PC-3 (cell line): ENCODE measurements at regions not wholly inside any gene's neighbourhood (a gene's known extent, or its start where the extent isn't known, plus 50 kb on each side); places are given as distances from the start of the nearest gene placed in this dataset.

ENCODE experiments used
- ATAC-seq: fragments of 200-7000 bp; cut with Tn5 transposase; 2 replicates; pipeline ENCODE4 v1.9.1; 2020; ENCODE audit warnings: mild to moderate bottlenecking, moderate library complexity
- BruUV-seq: library from RNA; stranded (reverse); fragments of 400-500 nt; replicated peaks from 2 replicates; lab custom pipeline; 2021; lab: Mats Ljungman, UMichigan
- CTCF ChIA-PET: fragments of 300-600 bp; sonication (Branson Sonifier 250); formaldehyde crosslinking; loops from one replicate; lab custom pipeline; 2022; ENCODE audit warnings: antibody characterized with exemption; lab: Charles Lee
- POLR2A ChIA-PET: fragments of 300-600 bp; sonication (Branson Sonifier 250); formaldehyde crosslinking; loops from one replicate; lab custom pipeline; 2022; ENCODE audit warnings: antibody characterized with exemption; ENCODE audit not compliant: unreplicated experiment; lab: Charles Lee
- DNase-seq: peaks from one replicate; pipeline ENCODE4 v3.0.0-alpha.2; 2015
- H2AFZ ChIP-seq: fragments of 300-600 bp; sonication (generic); 2 replicates; pipeline ENCODE4 v1.6.0; 2016; ENCODE audit warnings: antibody characterized with exemption, low read length
- H3F3A ChIP-seq: fragments of 300-600 bp; sonication (generic); one replicate; pipeline ENCODE4 v1.6.0; 2017; ENCODE audit warnings: antibody characterized with exemption, low read length, control low read depth, mild to moderate bottlenecking; ENCODE audit not compliant: unreplicated experiment
- H3K27ac ChIP-seq: fragments of 300-600 bp; sonication (generic); 2 replicates; pipeline ENCODE4 v1.5.1; 2016; ENCODE audit warnings: mild to moderate bottlenecking, low read length
- H3K27me3 ChIP-seq: fragments of 300-600 bp; sonication (generic); 2 replicates; pipeline ENCODE4 v1.6.1; 2016; ENCODE audit warnings: low read length, mixed read lengths
- H3K36me3 ChIP-seq: fragments of 300-600 bp; sonication (generic); 2 replicates; pipeline ENCODE4 v1.6.1; 2016; ENCODE audit warnings: low read depth, mixed run types, low read length, mixed read lengths
- H3K4me1 ChIP-seq: fragments of 300-600 bp; sonication (generic); 2 replicates; pipeline ENCODE4 v1.5.1; 2016; ENCODE audit warnings: low read length; ENCODE audit not compliant: insufficient read depth
- H3K4me2 ChIP-seq: fragments of 300-600 bp; sonication (generic); 2 replicates; pipeline ENCODE4 v1.6.0; 2016; ENCODE audit warnings: low read length
- H3K4me3 ChIP-seq: fragments of 300-600 bp; sonication (generic); 2 replicates; pipeline ENCODE4 v1.5.1; 2016; ENCODE audit warnings: mild to moderate bottlenecking, low read length, mixed read lengths
- H3K79me2 ChIP-seq: fragments of 300-600 bp; sonication (generic); 2 replicates; pipeline ENCODE4 v1.6.1; 2017; ENCODE audit warnings: low read length, mixed read lengths
- H3K9ac ChIP-seq: fragments of 300-600 bp; sonication (generic); 2 replicates; pipeline ENCODE4 v1.6.0; 2016; ENCODE audit warnings: mild to moderate bottlenecking, low read length
- H3K9me2 ChIP-seq: fragments of 300-600 bp; sonication (generic); replicated peaks from 2 replicates; pipeline ENCODE4 v1.6.1; 2016; ENCODE audit warnings: mixed run types, low read length, mixed read lengths
- H3K9me3 ChIP-seq: fragments of 300-600 bp; sonication (generic); 2 replicates; pipeline ENCODE4 v1.6.1; 2016; ENCODE audit warnings: low read length, mixed read lengths
- H4K20me1 ChIP-seq: fragments of 300-600 bp; sonication (generic); 2 replicates; pipeline ENCODE4 v1.6.1; 2016; ENCODE audit warnings: low read length, mixed read lengths
- CTCF ChIP-seq: fragments of 300-600 bp; sonication (generic); conservative IDR thresholded peaks from 2 replicates; pipeline ENCODE4 v1.5.1; 2017; ENCODE audit warnings: antibody characterized with exemption, low read depth, mild to moderate bottlenecking, low read length
- EZH2 ChIP-seq: fragments of 300-600 bp; sonication (generic); IDR thresholded peaks from one replicate; pipeline ENCODE4 v1.6.1; 2017; ENCODE audit warnings: antibody characterized with exemption, mild to moderate bottlenecking, low read length; ENCODE audit not compliant: unreplicated experiment
- EZH2phosphoT487 ChIP-seq: fragments of 300-600 bp; sonication (generic); IDR thresholded peaks from 2 replicates; pipeline ENCODE4 v1.6.1; 2018; ENCODE audit warnings: mild to moderate bottlenecking, antibody characterized with exemption, low read length, borderline replicate concordance
- intact Hi-C: fragments of 100-400 bp; cut with micrococcal nuclease; formaldehyde crosslinking; loops from 2 replicates; pipeline ENCODE4 v1.9.0; 2023

- TF ChIP-seq EZH2 (no peak), EZH2phosphoT487 (no peak), CTCF (no peak)
- Histone ChIP-seq H3K36me3 (no peaks in the 10 kb centered on the region), H3K9ac (no peak overlapping the region), H3K79me2 (no peaks in the 10 kb centered on the region), H4K20me1 (no peaks in the 10 kb centered on the region), H3K4me2 (no peak overlapping the region), H3K4me1 (no peaks in the 10 kb centered on the region), H3K9me3 (no peaks in the 10 kb centered on the region), H3K4me3 (no peak overlapping the region), H3K27me3 (peaks cover 90% of the 10 kb centered on the region), H3K9me2 (no peaks in the 10 kb centered on the region), H3K27ac (no peak overlapping the region), H2AFZ (no peak overlapping the region), H3F3A (no peaks in the 10 kb centered on the region)
- DNase-seq (no peak), ATAC-seq (no peak)
- ChIA-PET POLR2A (no interaction called here), CTCF (no interaction called here)
- intact Hi-C loops = no loop called here
- no TSS peak for BruUV-seq
These were observed 380.6 kb upstream of the ST6GAL2 start for GRCh38 chr2:107266555-107266954.

GRCh38 chr2:107267086-107267485 is 381.1 kb upstream of the ST6GAL2 start:
- Histone ChIP-seq H3F3A (no peaks in the 10 kb centered on the region), H3K27me3 (peaks cover 94% of the 10 kb centered on the region), H4K20me1 (no peaks in the 10 kb centered on the region), H3K27ac (no peak overlapping the region), H3K4me3 (no peak overlapping the region), H2AFZ (no peak overlapping the region), H3K9me3 (no peaks in the 10 kb centered on the region), H3K9ac (no peak overlapping the region), H3K4me1 (no peaks in the 10 kb centered on the region), H3K36me3 (no peaks in the 10 kb centered on the region), H3K4me2 (no peak overlapping the region), H3K9me2 (no peaks in the 10 kb centered on the region), H3K79me2 (no peaks in the 10 kb centered on the region)
- POLR2A ChIA-PET = no interaction called here
- CTCF ChIA-PET = no interaction called here
- no peak for TF ChIP-seq CTCF
- no peak for TF ChIP-seq EZH2phosphoT487
- no peak for TF ChIP-seq EZH2
- ATAC-seq = no peak
- DNase-seq = no peak
- no TSS peak for BruUV-seq
- intact Hi-C loops = no loop called here

- POLR2A ChIA-PET = no interaction called here
- intact Hi-C loops = no loop called here
- TF ChIP-seq EZH2 (no peak), EZH2phosphoT487 (no peak), CTCF (no peak)
- H4K20me1 ChIP-seq = no peaks in the 10 kb centered on the region
- H3K4me3 ChIP-seq = no peak overlapping the region
- ATAC-seq (no peak), DNase-seq (no peak)
- no peak overlapping the region for H2AFZ ChIP-seq
- peaks cover 93% of the 10 kb centered on the region for H3K27me3 ChIP-seq
- H3K9me2 ChIP-seq = no peaks in the 10 kb centered on the region
- BruUV-seq = no TSS peak
- H3K27ac ChIP-seq = no peak overlapping the region
- H3K4me1 ChIP-seq = no peaks in the 10 kb centered on the region
- no peaks in the 10 kb centered on the region for H3K79me2 ChIP-seq
- no peak overlapping the region for H3K4me2 ChIP-seq
- no peaks in the 10 kb centered on the region for H3K9me3 ChIP-seq
- CTCF ChIA-PET = interaction anchor here (0.7 kb wide), 1 partner anchor 12 kb away, joined by 3 read pairs; no protein-coding TSS in a partner anchor
- no peaks in the 10 kb centered on the region for H3F3A ChIP-seq
- no peaks in the 10 kb centered on the region for H3K36me3 ChIP-seq
- no peak overlapping the region for H3K9ac ChIP-seq
These were observed 390.1 kb upstream of the ST6GAL2 start for GRCh38 chr2:107276034-107276433.
